ENCODE measurements at regions not wholly inside any gene's neighbourhood (a gene's known extent, or its start where the extent isn't known, plus 50 kb on each side); places are given as distances from the start of the nearest gene placed in this dataset.

DNA sequence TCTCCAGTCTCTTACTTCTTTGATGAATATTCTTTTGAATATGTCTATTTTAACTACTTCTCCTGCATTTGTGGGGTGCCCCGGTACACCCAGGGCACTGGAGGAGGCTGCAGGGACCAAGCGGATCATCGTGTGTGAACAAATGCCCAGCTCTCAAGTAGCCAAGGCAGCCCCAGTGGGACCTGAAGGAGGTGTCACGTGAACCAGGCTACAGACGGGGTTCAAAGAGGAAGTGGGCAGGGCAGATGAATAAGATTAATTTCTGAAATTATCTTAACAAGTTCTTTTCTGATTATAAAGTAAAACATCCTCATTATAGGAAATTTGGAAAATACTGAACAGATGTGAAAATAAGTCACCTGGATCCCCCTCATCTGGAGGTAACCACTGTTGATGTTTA is 78.4 kb upstream of the DUSP5 start:
- H2BK12ac ChIP-seq (ENCODE audit: low read length): no peak overlapping the region
- WGBS, 2 donors (ENCODE audit: extremely low coverage in 2 of 2, insufficient read length in 2 of 2, insufficient replicate concordance in 1 of 2): no CpG with 5 or more reads among the region's 5 CpGs

DNA sequence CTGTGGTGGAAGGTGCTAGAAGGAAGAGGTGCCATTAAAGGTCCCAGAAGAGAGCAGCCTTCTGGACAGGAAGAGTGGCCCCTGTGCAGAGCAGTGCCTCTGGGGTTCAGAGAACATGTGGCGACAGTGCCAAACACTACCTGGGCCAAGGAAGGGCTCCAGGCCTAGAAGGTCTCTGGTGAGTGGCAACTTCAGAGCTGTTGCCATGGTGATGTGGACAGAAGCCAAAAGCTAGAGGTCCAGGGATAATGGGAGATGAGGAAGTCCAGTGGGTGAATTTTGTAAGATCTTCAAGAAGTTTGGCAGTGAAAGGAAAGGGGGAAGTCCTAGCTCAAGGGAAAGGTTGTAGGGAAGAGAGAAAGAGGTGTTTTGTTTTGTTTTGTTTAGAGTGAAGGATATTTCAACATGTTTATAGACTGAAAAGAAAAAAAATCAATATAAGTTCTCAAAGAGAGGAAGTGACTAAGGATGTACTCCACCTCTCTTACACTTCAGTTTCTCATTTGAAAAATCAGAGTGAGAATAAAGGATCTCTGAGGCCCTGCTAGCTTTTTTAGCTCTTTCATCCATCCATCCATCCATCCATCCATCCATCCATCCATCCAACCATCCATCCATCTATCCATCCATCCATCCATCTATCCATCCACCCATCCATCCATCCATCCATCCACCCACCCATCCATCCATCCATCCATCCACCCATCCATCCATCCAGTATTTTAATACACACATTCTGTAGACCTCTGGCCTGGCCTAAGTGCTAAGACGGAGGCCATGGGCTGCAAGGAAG is 77.1 kb upstream of the DUSP5 start:
- Histone ChIP-seq H3K23ac (ENCODE audit: low read depth, low read length, poor library complexity) (no peak overlapping the region), H4K91ac (ENCODE audit: low read depth, low read length, poor library complexity) (no peak overlapping the region), H2BK15ac (ENCODE audit: low read length) (no peak overlapping the region), H3K79me1 (ENCODE audit: low read depth, low read length) (no peaks in the 10 kb centered on the region), H2AK5ac (ENCODE audit: low read depth, low read length) (no peak overlapping the region), H2BK5ac (ENCODE audit: low read length) (no peak overlapping the region), H3K4me2 (ENCODE audit: insufficient read depth, low read length, poor library complexity, severe bottlenecking) (no peak overlapping the region), H3K4me3 (ENCODE audit: low read length in 2 of 2) (no peak overlapping the region), H3K36me3 (replicated peaks in 1 of 2; ENCODE audit: control insufficient read depth in 2 of 2, insufficient read depth in 2 of 2, low read length in 2 of 2) (no peaks in the 10 kb centered on the region), H2AFZ (ENCODE audit: low read length) (no peak overlapping the region), H3K27me3 (ENCODE audit: control insufficient read depth in 3 of 3, insufficient read depth in 3 of 3, low read depth in 1 of 3, low read length in 3 of 3) (peaks cover 0 to 10% (median 0%) of the 10 kb centered on the region in 3 experiments), H2BK12ac (ENCODE audit: low read length) (no peak overlapping the region), H3K9me3 (replicated peaks in 1 of 2; ENCODE audit: control insufficient read depth in 2 of 2, insufficient read depth in 1 of 2, low read depth in 1 of 2, low read length in 2 of 2) (no peaks in the 10 kb centered on the region), H3K9ac (ENCODE audit: low read depth, low read length, poor library complexity) (no peak overlapping the region), H3K27ac (replicated peaks; ENCODE audit: low read length) (no peak overlapping the region), H3K4me1 (ENCODE audit: control insufficient read depth in 2 of 2, insufficient read depth in 1 of 2, low read depth in 1 of 2, low read length in 2 of 2) (peaks cover 0 to 3% of the 10 kb centered on the region in 2 donors), H3K4ac (ENCODE audit: low read length) (no peak overlapping the region), H3K14ac (ENCODE audit: low read length) (no peak overlapping the region), H3K18ac (ENCODE audit: low read length) (no peak overlapping the region), H4K8ac (ENCODE audit: low read depth, low read length) (no peak overlapping the region), H2BK120ac (ENCODE audit: low read depth, low read length) (no peak overlapping the region)
- WGBS, 2 donors (ENCODE audit: extremely low coverage in 2 of 2, insufficient read length in 2 of 2, insufficient replicate concordance in 1 of 2): no CpG with 5 or more reads among the region's 2 CpGs
- DNase-seq (ENCODE audit: low spot score): no peak

More for the DNA sequence above, 78.4 kb upstream of the DUSP5 start:
- no peak overlapping the region for H3K14ac ChIP-seq (ENCODE audit: low read length)
- no peak overlapping the region for H3K9ac ChIP-seq (ENCODE audit: low read depth, low read length, poor library complexity)
- no peak overlapping the region for H3K23ac ChIP-seq (ENCODE audit: low read depth, low read length, poor library complexity)
- H3K79me1 ChIP-seq (ENCODE audit: low read depth, low read length): no peaks in the 10 kb centered on the region
- H3K4me1 ChIP-seq (ENCODE audit: control insufficient read depth in 2 of 2, insufficient read depth in 1 of 2, low read depth in 1 of 2, low read length in 2 of 2): peaks cover 0 to 3% of the 10 kb centered on the region in 2 donors
- H2AK5ac ChIP-seq (ENCODE audit: low read depth, low read length): no peak overlapping the region
- no peak for DNase-seq (ENCODE audit: low spot score)
- no peak overlapping the region for H4K8ac ChIP-seq (ENCODE audit: low read depth, low read length)
- H3K27me3 ChIP-seq (ENCODE audit: control insufficient read depth in 3 of 3, insufficient read depth in 3 of 3, low read depth in 1 of 3, low read length in 3 of 3): peaks cover 0 to 19% (median 0%) of the 10 kb centered on the region in 3 experiments
- H4K91ac ChIP-seq (ENCODE audit: low read depth, low read length, poor library complexity): no peak overlapping the region
- no peak overlapping the region for H3K4me3 ChIP-seq (ENCODE audit: low read length in 2 of 2)
- H3K27ac ChIP-seq (replicated peaks; ENCODE audit: low read length): no peak overlapping the region
- no peak overlapping the region for H2BK120ac ChIP-seq (ENCODE audit: low read depth, low read length)
- H3K36me3 ChIP-seq (replicated peaks in 1 of 2; ENCODE audit: control insufficient read depth in 2 of 2, insufficient read depth in 2 of 2, low read length in 2 of 2): no peaks in the 10 kb centered on the region
- H2BK5ac ChIP-seq (ENCODE audit: low read length): no peak overlapping the region
- no peak overlapping the region for H2BK15ac ChIP-seq (ENCODE audit: low read length)
- no peak overlapping the region for H3K4me2 ChIP-seq (ENCODE audit: insufficient read depth, low read length, poor library complexity, severe bottlenecking)
- no peak overlapping the region for H3K18ac ChIP-seq (ENCODE audit: low read length)
- no peak overlapping the region for H3K4ac ChIP-seq (ENCODE audit: low read length)
- H3K9me3 ChIP-seq (replicated peaks in 1 of 2; ENCODE audit: control insufficient read depth in 2 of 2, insufficient read depth in 1 of 2, low read depth in 1 of 2, low read length in 2 of 2): no peaks in the 10 kb centered on the region
- no peak overlapping the region for H2AFZ ChIP-seq (ENCODE audit: low read length)

DNA sequence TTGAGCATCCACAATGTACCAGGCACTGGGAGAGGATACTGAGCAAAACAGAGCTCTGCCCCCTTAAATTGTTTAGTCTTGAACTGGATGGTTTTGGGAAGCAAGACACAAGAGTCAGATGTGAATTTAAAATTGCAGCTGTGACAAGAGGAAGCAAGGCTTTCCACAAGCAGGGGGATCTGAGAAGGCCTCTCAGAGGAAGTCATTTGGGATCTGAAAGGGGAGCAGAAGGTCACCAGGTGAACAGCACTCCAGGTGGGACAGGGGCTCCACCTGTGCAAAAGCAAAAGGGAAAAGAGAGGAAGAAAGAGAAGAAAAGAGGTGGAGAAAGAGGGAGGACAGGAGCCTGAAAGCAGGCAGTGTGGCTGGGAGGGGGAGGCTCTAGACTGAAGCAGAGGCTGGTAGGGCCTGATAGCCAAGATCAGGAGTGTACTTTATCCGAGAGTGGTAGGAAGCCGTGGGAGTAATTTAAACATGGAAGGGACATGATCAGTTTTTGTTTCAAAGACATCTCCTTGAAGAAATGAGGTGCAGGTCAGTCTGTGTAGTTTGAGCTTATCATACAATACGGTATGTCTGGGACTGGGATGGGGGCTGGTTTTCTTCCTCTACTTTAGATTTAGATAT is 76.1 kb upstream of the DUSP5 start:
- H2AK5ac ChIP-seq (ENCODE audit: low read depth, low read length): no peak overlapping the region
- no peak overlapping the region for H3K14ac ChIP-seq (ENCODE audit: low read length)
- no peak overlapping the region for H2BK120ac ChIP-seq (ENCODE audit: low read depth, low read length)
- H3K4me2 ChIP-seq (ENCODE audit: insufficient read depth, low read length, poor library complexity, severe bottlenecking): no peak overlapping the region
- H3K4me1 ChIP-seq (ENCODE audit: control insufficient read depth in 2 of 2, insufficient read depth in 1 of 2, low read depth in 1 of 2, low read length in 2 of 2): peaks cover 0 to 3% of the 10 kb centered on the region in 2 donors
- no peak overlapping the region for H4K91ac ChIP-seq (ENCODE audit: low read depth, low read length, poor library complexity)
- H2BK12ac ChIP-seq (ENCODE audit: low read length): no peak overlapping the region
- H2BK15ac ChIP-seq (ENCODE audit: low read length): no peak overlapping the region
- no peak overlapping the region for H2BK5ac ChIP-seq (ENCODE audit: low read length)
- H3K79me1 ChIP-seq (ENCODE audit: low read depth, low read length): no peaks in the 10 kb centered on the region
- no peak overlapping the region for H3K27ac ChIP-seq (replicated peaks; ENCODE audit: low read length)
- peak overlapping the region; percentile 5 for H3K18ac ChIP-seq (ENCODE audit: low read length)
- no peak overlapping the region for H3K23ac ChIP-seq (ENCODE audit: low read depth, low read length, poor library complexity)
- H2AFZ ChIP-seq (ENCODE audit: low read length): no peak overlapping the region
- H4K8ac ChIP-seq (ENCODE audit: low read depth, low read length): no peak overlapping the region
- no peak overlapping the region for H3K4me3 ChIP-seq (ENCODE audit: low read length in 2 of 2)
- H3K4ac ChIP-seq (ENCODE audit: low read length): no peak overlapping the region
- no CpG with 5 or more reads among the region's 3 CpGs for WGBS, 2 donors (ENCODE audit: extremely low coverage in 2 of 2, insufficient read length in 2 of 2, insufficient replicate concordance in 1 of 2)
- no peak for DNase-seq (ENCODE audit: low spot score)
- H3K9ac ChIP-seq (ENCODE audit: low read depth, low read length, poor library complexity): no peak overlapping the region
- no peaks in the 10 kb centered on the region for H3K36me3 ChIP-seq (replicated peaks in 1 of 2; ENCODE audit: control insufficient read depth in 2 of 2, insufficient read depth in 2 of 2, low read length in 2 of 2)
- no peaks in the 10 kb centered on the region for H3K9me3 ChIP-seq (replicated peaks in 1 of 2; ENCODE audit: control insufficient read depth in 2 of 2, insufficient read depth in 1 of 2, low read depth in 1 of 2, low read length in 2 of 2)
- H3K27me3 ChIP-seq (ENCODE audit: control insufficient read depth in 3 of 3, insufficient read depth in 3 of 3, low read depth in 1 of 3, low read length in 3 of 3): peaks cover 0 to 7% (median 0%) of the 10 kb centered on the region in 3 experiments

DNA sequence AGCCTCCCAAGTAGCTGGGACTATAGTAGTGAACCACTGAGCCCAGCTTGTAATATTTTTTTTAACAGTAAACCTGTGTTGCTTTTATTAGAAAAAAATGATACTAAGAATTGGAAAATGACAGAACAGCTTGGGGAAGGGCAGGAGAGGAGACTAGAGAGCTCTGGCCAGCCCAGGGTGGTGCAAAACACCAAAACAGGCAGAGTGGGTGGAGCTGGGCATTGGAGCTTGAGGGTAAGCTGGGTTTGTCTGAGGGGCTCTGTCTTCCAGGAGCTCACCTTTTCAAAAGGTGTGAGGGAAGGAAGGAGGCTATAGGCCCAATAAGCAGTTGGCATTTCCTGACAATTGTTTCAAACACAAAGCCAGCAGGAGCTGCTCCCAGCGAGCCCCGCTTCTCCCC is 75.2 kb upstream of the DUSP5 start:
- H3K27ac ChIP-seq (replicated peaks; ENCODE audit: low read length): no peak overlapping the region
- H3K18ac ChIP-seq (ENCODE audit: low read length): no peak overlapping the region

More for the DNA sequence above, 75.2 kb upstream of the DUSP5 start:
- Histone ChIP-seq H3K9ac (ENCODE audit: low read depth, low read length, poor library complexity) (no peak overlapping the region), H3K4me2 (ENCODE audit: insufficient read depth, low read length, poor library complexity, severe bottlenecking) (no peak overlapping the region), H3K4me3 (ENCODE audit: low read length in 2 of 2) (no peak overlapping the region), H3K4ac (ENCODE audit: low read length) (no peak overlapping the region), H2AK5ac (ENCODE audit: low read depth, low read length) (no peak overlapping the region), H4K91ac (ENCODE audit: low read depth, low read length, poor library complexity) (no peak overlapping the region), H3K4me1 (ENCODE audit: control insufficient read depth in 2 of 2, insufficient read depth in 1 of 2, low read depth in 1 of 2, low read length in 2 of 2) (peaks cover 0 to 3% of the 10 kb centered on the region in 2 donors), H2BK12ac (ENCODE audit: low read length) (no peak overlapping the region), H4K8ac (ENCODE audit: low read depth, low read length) (no peak overlapping the region), H2BK15ac (ENCODE audit: low read length) (no peak overlapping the region), H2AFZ (ENCODE audit: low read length) (no peak overlapping the region), H2BK120ac (ENCODE audit: low read depth, low read length) (no peak overlapping the region), H3K9me3 (replicated peaks in 1 of 2; ENCODE audit: control insufficient read depth in 2 of 2, insufficient read depth in 1 of 2, low read depth in 1 of 2, low read length in 2 of 2) (no peaks in the 10 kb centered on the region), H3K23ac (ENCODE audit: low read depth, low read length, poor library complexity) (no peak overlapping the region), H3K79me1 (ENCODE audit: low read depth, low read length) (no peaks in the 10 kb centered on the region), H3K27me3 (ENCODE audit: control insufficient read depth in 3 of 3, insufficient read depth in 3 of 3, low read depth in 1 of 3, low read length in 3 of 3) (peaks cover 0 to 4% (median 0%) of the 10 kb centered on the region in 3 experiments), H3K14ac (ENCODE audit: low read length) (no peak overlapping the region), H3K36me3 (replicated peaks in 1 of 2; ENCODE audit: control insufficient read depth in 2 of 2, insufficient read depth in 2 of 2, low read length in 2 of 2) (no peaks in the 10 kb centered on the region), H2BK5ac (ENCODE audit: low read length) (no peak overlapping the region)
- no peak for DNase-seq (ENCODE audit: low spot score)
- no CpG with 5 or more reads among the region's 2 CpGs for WGBS, 2 donors (ENCODE audit: extremely low coverage in 2 of 2, insufficient read length in 2 of 2, insufficient replicate concordance in 1 of 2)

Data from neuronal stem cell (in vitro differentiated cells).